ENCODE measurements at regions not wholly inside any gene's neighbourhood (a gene's known extent, or its start where the extent isn't known, plus 50 kb on each side); places are given as distances from the start of the nearest gene placed in this dataset.
"Not testable (repeated sequence)": the region's sequence is repeated elsewhere in the genome, so short reads cannot be mapped to it uniquely, and the experiment has no call there.

DNA sequence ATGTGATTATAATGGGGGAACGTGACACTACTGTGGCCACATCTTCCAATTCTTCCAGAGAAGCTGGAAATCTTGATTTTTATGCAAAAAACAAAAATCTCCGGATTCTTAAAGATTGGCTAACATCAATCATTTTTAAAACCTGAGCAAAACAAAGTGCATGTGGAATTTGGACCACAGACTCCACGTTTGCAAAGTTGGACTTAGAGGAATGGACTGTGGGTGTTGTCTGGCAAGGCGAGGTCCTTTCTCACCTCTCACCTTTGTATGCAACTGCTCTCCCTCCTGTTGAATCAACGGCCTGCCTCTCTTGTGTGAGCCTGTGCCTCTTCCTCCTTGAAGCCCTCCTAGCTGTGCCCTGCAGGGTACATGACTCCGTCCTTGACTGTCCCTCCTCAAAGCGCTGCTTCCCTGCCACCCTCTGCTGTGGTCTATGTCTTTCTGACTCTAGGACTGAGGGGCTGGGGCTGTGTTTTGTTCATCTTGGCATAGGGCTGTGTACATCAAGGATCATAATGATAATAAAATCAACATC lies 122.4 kb downstream of the PHETA1 start:
- Histone ChIP-seq H3K4me1 (ENCODE audit: insufficient read depth, low read length) (no peaks in the 10 kb centered on the region), H3K27me3 (ENCODE audit: insufficient read depth, low read length) (peaks cover 10% of the 10 kb centered on the region), H3K27ac (ENCODE audit: low read depth, low read length) (no peak overlapping the region), H4K20me1 (ENCODE audit: insufficient read depth, low read length) (no peaks in the 10 kb centered on the region), H3K9ac (ENCODE audit: low read length) (no peak overlapping the region), H3K4me2 (ENCODE audit: low read length) (no peak overlapping the region), H3K36me3 (ENCODE audit: insufficient read depth, low read length) (no peaks in the 10 kb centered on the region), H3K79me2 (ENCODE audit: insufficient read depth, low read length) (no peaks in the 10 kb centered on the region), H2AFZ (ENCODE audit: low read depth, low read length) (no peak overlapping the region), H3K4me3 (ENCODE audit: insufficient read depth, low read depth, low read length) (no peak overlapping the region), H3K9me3 (ENCODE audit: insufficient read depth, low read depth, low read length) (no peaks in the 10 kb centered on the region)
- no peaks in the 10 kb centered on the region for H3K4me1 Mint-ChIP-seq (ENCODE audit: low read depth, unreplicated experiment)
- H3K4me3 Mint-ChIP-seq (ENCODE audit: unreplicated experiment), result no peak overlapping the region
- TF ChIP-seq EZH2 (IDR thresholded peaks at IDR 0.05; ENCODE audit: insufficient read depth, low read length), result no peak
- TF ChIP-seq, protein P1, sequence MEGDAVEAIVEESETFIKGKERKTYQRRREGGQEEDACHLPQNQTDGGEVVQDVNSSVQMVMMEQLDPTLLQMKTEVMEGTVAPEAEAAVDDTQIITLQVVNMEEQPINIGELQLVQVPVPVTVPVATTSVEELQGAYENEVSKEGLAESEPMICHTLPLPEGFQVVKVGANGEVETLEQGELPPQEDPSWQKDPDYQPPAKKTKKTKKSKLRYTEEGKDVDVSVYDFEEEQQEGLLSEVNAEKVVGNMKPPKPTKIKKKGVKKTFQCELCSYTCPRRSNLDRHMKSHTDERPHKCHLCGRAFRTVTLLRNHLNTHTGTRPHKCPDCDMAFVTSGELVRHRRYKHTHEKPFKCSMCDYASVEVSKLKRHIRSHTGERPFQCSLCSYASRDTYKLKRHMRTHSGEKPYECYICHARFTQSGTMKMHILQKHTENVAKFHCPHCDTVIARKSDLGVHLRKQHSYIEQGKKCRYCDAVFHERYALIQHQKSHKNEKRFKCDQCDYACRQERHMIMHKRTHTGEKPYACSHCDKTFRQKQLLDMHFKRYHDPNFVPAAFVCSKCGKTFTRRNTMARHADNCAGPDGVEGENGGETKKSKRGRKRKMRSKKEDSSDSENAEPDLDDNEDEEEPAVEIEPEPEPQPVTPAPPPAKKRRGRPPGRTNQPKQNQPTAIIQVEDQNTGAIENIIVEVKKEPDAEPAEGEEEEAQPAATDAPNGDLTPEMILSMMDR (IDR thresholded peaks at IDR 0.05; ENCODE audit: insufficient read depth, low read depth, low read length), result no peak
- H3K27me3 Mint-ChIP-seq (ENCODE audit: low read depth, unreplicated experiment), result peaks cover 8% of the 10 kb centered on the region
- DNase-seq (ENCODE audit: low read depth) (no peak), FAIRE-seq (no peak)
- H3K36me3 Mint-ChIP-seq (ENCODE audit: low read depth, unreplicated experiment), result peaks cover 2% of the 10 kb centered on the region
- H3K27ac Mint-ChIP-seq (ENCODE audit: unreplicated experiment), result no peak overlapping the region
- peaks cover 5% of the 10 kb centered on the region for H3K9me3 Mint-ChIP-seq (ENCODE audit: unreplicated experiment)

DNA sequence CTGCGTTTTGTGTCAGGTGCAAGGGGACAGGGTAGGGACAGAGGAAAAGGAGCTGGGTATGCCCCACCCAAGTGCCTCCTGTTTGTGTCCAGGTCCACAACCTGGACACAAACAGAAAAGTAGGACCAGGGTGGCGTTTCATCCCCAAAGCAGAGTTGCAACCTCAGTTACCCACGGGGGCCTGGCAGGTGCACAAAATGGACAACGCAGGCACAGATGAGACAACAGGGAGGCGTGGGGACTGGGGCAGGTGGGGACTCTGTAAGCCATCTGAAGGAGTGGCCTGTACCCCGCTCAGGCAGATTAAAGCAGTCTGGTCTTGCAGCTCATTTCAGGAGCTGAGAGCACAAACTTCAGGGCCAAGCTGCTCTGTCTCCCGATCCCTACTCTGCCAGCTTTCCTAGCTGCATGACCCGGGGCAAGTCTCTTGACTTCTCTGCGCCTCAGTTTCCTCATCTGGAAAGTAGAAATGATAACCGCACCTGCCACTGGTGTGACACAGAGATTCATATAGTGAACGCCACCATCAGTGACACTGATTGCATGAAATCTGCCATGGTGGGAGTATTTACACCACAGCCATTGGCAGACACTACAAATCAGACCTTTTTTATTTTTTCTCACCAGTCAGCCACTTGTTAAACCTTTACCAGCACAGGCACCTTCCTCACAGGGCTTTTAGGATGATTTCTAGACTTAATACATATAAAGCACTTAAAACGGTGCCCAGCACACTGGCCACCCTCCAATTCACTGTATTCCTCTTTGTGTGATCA lies 123.0 kb downstream of the PHETA1 start:
- no peak for DNase-seq (ENCODE audit: low read depth)
- H3K9me3 ChIP-seq (ENCODE audit: insufficient read depth, low read depth, low read length), result no peaks in the 10 kb centered on the region
- H3K27me3 ChIP-seq (ENCODE audit: insufficient read depth, low read length), result peaks cover 4% of the 10 kb centered on the region
- Mint-ChIP-seq H3K27ac (ENCODE audit: unreplicated experiment) (no peak overlapping the region), H3K4me1 (ENCODE audit: low read depth, unreplicated experiment) (no peaks in the 10 kb centered on the region), H3K27me3 (ENCODE audit: low read depth, unreplicated experiment) (peaks cover 10% of the 10 kb centered on the region), H3K4me3 (ENCODE audit: unreplicated experiment) (no peak overlapping the region), H3K36me3 (ENCODE audit: low read depth, unreplicated experiment) (peaks cover 2% of the 10 kb centered on the region), H3K9me3 (ENCODE audit: unreplicated experiment) (peaks cover 8% of the 10 kb centered on the region)
- H3K4me2 ChIP-seq (ENCODE audit: low read length), result no peak overlapping the region
- no peaks in the 10 kb centered on the region for H3K4me1 ChIP-seq (ENCODE audit: insufficient read depth, low read length)
- no peak overlapping the region for H3K27ac ChIP-seq (ENCODE audit: low read depth, low read length)
- H3K36me3 ChIP-seq (ENCODE audit: insufficient read depth, low read length), result no peaks in the 10 kb centered on the region
- no peaks in the 10 kb centered on the region for H3K79me2 ChIP-seq (ENCODE audit: insufficient read depth, low read length)
- no peaks in the 10 kb centered on the region for H4K20me1 ChIP-seq (ENCODE audit: insufficient read depth, low read length)
- H2AFZ ChIP-seq (ENCODE audit: low read depth, low read length), result no peak overlapping the region
- TF ChIP-seq, protein P1 (IDR thresholded peaks at IDR 0.05; ENCODE audit: insufficient read depth, low read depth, low read length), result no peak
- TF ChIP-seq EZH2 (IDR thresholded peaks at IDR 0.05; ENCODE audit: insufficient read depth, low read length), result no peak
- H3K9ac ChIP-seq (ENCODE audit: low read length), result no peak overlapping the region
- no peak overlapping the region for H3K4me3 ChIP-seq (ENCODE audit: insufficient read depth, low read depth, low read length)
- no peak for FAIRE-seq

DNA sequence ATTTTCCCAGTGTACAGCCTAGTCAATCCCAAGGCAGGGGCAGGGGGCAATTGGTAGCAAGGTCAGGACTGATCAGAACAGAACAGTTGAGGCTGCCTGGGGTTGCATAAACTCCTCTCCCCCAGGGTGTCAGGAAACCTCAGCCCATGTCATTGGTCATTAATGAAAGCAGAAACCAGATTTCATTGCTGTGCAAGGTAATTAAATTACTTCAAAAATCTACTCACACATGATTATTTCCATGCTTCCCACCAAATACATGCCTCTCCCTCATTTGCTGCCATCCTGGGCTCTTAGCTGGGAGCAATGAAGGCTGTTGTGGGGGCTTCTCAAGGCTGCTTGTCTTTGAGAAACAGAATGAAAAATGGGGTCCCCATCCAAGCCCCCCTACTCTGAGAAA lies 124.2 kb downstream of the PHETA1 start:
- Histone ChIP-seq H3K27ac (ENCODE audit: low read depth, low read length) (no peak overlapping the region), H3K9me3 (ENCODE audit: insufficient read depth, low read depth, low read length) (no peaks in the 10 kb centered on the region), H3K9ac (ENCODE audit: low read length) (no peak overlapping the region), H3K4me3 (ENCODE audit: insufficient read depth, low read depth, low read length) (no peak overlapping the region), H3K79me2 (ENCODE audit: insufficient read depth, low read length) (no peaks in the 10 kb centered on the region), H3K4me1 (ENCODE audit: insufficient read depth, low read length) (no peaks in the 10 kb centered on the region), H3K27me3 (ENCODE audit: insufficient read depth, low read length) (peaks cover under 1% of the 10 kb centered on the region), H3K36me3 (ENCODE audit: insufficient read depth, low read length) (no peaks in the 10 kb centered on the region), H2AFZ (ENCODE audit: low read depth, low read length) (no peak overlapping the region), H4K20me1 (ENCODE audit: insufficient read depth, low read length) (no peaks in the 10 kb centered on the region), H3K4me2 (ENCODE audit: low read length) (no peak overlapping the region)
- Mint-ChIP-seq H3K4me3 (ENCODE audit: unreplicated experiment) (no peak overlapping the region), H3K9me3 (ENCODE audit: unreplicated experiment) (peaks cover 10% of the 10 kb centered on the region), H3K4me1 (ENCODE audit: low read depth, unreplicated experiment) (no peaks in the 10 kb centered on the region), H3K27me3 (ENCODE audit: low read depth, unreplicated experiment) (peaks cover 21% of the 10 kb centered on the region), H3K27ac (ENCODE audit: unreplicated experiment) (no peak overlapping the region), H3K36me3 (ENCODE audit: low read depth, unreplicated experiment) (peaks cover 2% of the 10 kb centered on the region)
- TF ChIP-seq EZH2 (IDR thresholded peaks at IDR 0.05; ENCODE audit: insufficient read depth, low read length), result no peak
- TF ChIP-seq, protein P1 (IDR thresholded peaks at IDR 0.05; ENCODE audit: insufficient read depth, low read depth, low read length), result no peak
- no peak for DNase-seq (ENCODE audit: low read depth)
- no peak for FAIRE-seq

DNA sequence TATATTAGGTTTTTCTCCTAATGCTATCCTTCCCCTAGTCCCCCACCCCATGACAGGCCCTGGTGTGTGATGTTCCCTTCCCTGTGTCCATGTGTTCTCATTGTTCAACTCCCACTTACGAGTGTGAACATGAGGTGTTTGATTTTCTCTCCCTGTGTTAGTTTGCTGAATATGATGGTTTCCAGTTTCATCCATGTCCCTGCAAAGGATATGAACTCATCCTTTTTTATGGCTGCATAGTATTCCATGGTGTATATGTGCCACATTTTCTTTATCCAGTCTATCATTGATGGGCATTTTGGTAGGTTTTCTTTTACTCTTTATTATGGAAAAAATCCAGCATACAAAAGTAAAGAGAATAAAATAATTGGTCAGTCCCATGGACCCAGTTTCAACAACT lies 126.1 kb downstream of the PHETA1 start:
- H3K9me3 ChIP-seq (ENCODE audit: insufficient read depth, low read depth, low read length); H3K27me3 ChIP-seq (ENCODE audit: insufficient read depth, low read length); H3K36me3 Mint-ChIP-seq (ENCODE audit: low read depth, unreplicated experiment); H3K27ac ChIP-seq (ENCODE audit: low read depth, low read length); H3K4me1 Mint-ChIP-seq (ENCODE audit: low read depth, unreplicated experiment); FAIRE-seq; H3K79me2 ChIP-seq (ENCODE audit: insufficient read depth, low read length); H3K27ac Mint-ChIP-seq (ENCODE audit: unreplicated experiment); H3K4me3 Mint-ChIP-seq (ENCODE audit: unreplicated experiment); H3K36me3 ChIP-seq (ENCODE audit: insufficient read depth, low read length); H3K4me3 ChIP-seq (ENCODE audit: insufficient read depth, low read depth, low read length); H3K4me1 ChIP-seq (ENCODE audit: insufficient read depth, low read length); H4K20me1 ChIP-seq (ENCODE audit: insufficient read depth, low read length); H3K9ac ChIP-seq (ENCODE audit: low read length); DNase-seq (ENCODE audit: low read depth); H3K4me2 ChIP-seq (ENCODE audit: low read length); H2AFZ ChIP-seq (ENCODE audit: low read depth, low read length): not testable (repeated sequence)
- H3K9me3 Mint-ChIP-seq (ENCODE audit: unreplicated experiment), result peaks cover 10% of the 10 kb centered on the region
- peaks cover 24% of the 10 kb centered on the region for H3K27me3 Mint-ChIP-seq (ENCODE audit: low read depth, unreplicated experiment)
